Common myeloid progenitor, CD34-positive (primary cell): ENCODE measurements at regions not wholly inside any gene's neighbourhood (a gene's known extent, or its start where the extent isn't known, plus 50 kb on each side); places are given as distances from the start of the nearest gene placed in this dataset.
"Not testable (repeated sequence)": the region's sequence is repeated elsewhere in the genome, so short reads cannot be mapped to it uniquely, and the experiment has no call there.

Experiments
- CTCF ChIA-PET: fragments of 350-600 bp; sonication (Branson Sonifier 250); formaldehyde crosslinking; loops from one replicate; lab custom pipeline; 2021; ENCODE audit warnings: antibody characterized with exemption; lab: Charles Lee
- POLR2A ChIA-PET: fragments of 350-600 bp; sonication (Branson Sonifier 250); formaldehyde crosslinking; loops from one replicate; lab custom pipeline; 2021; ENCODE audit warnings: antibody characterized with exemption; lab: Charles Lee
- DNase-seq, 3 donors: peaks; one replicate each; pipeline versions ENCODE4 v3.0.0 to v3.0.0-alpha.2; 2013
- H3K27ac ChIP-seq, 2 experiments: 1 replicate in 1 of 2; 2 replicates in 1 of 2; pipeline ENCODE4 v1.7.0; 2013; ENCODE audit warnings: inconsistent platforms in 2 of 2, low read length in 2 of 2, mild to moderate bottlenecking in 2 of 2, low read depth in 1 of 2, moderate library complexity in 1 of 2; ENCODE audit not compliant: severe bottlenecking in 2 of 2, insufficient read depth in 1 of 2, poor library complexity in 1 of 2
- H3K27me3 ChIP-seq, 5 experiments: replicated peaks in 2 of 5; 1 replicate in 3 of 5; 2 replicates in 2 of 5; pipeline versions ENCODE4 v1.6.1 to v1.7.0; 2013; ENCODE audit warnings: low read length in 4 of 5, mild to moderate bottlenecking in 2 of 5, moderate library complexity in 2 of 5, inconsistent platforms in 1 of 5; ENCODE audit not compliant: insufficient read depth in 5 of 5, control insufficient read depth in 4 of 5
- H3K36me3 ChIP-seq, 4 experiments: 1 replicate in 2 of 4; 2 replicates in 2 of 4; pipeline versions ENCODE4 v1.6.1 to v1.7.0; 2013; ENCODE audit warnings: low read length in 3 of 4, control low read depth in 1 of 4, mild to moderate bottlenecking in 1 of 4; ENCODE audit not compliant: control insufficient read depth in 4 of 4, insufficient read depth in 4 of 4
- H3K4me1 ChIP-seq, 4 experiments: 1 replicate in 3 of 4; 2 replicates in 1 of 4; pipeline versions ENCODE4 v1.6.1 to v1.7.1; 2013; ENCODE audit warnings: low read length in 3 of 4, mild to moderate bottlenecking in 3 of 4, control low read depth in 1 of 4, inconsistent platforms in 1 of 4, moderate library complexity in 1 of 4; ENCODE audit not compliant: control insufficient read depth in 4 of 4, insufficient read depth in 4 of 4; ENCODE audit errors: control extremely low read depth in 1 of 4
- H3K4me3 ChIP-seq, 7 experiments: 1 replicate in 4 of 7; 2 replicates in 3 of 7; pipeline versions ENCODE4 v1.5.1 to v1.7.0; 2013; ENCODE audit warnings: mild to moderate bottlenecking in 7 of 7, low read length in 6 of 7, moderate library complexity in 6 of 7, inconsistent platforms in 2 of 7, low read depth in 2 of 7, control low read depth in 1 of 7; ENCODE audit not compliant: insufficient read depth in 4 of 7, control insufficient read depth in 1 of 7; ENCODE audit errors: extremely low read depth in 1 of 7
- H3K9me3 ChIP-seq, 5 experiments: 1 replicate in 4 of 5; 2 replicates in 1 of 5; pipeline versions ENCODE4 v1.6.1 to v1.7.1; 2013; ENCODE audit warnings: low read length in 4 of 5, mild to moderate bottlenecking in 2 of 5, inconsistent platforms in 1 of 5, low read depth in 1 of 5, moderate library complexity in 1 of 5; ENCODE audit not compliant: control insufficient read depth in 4 of 5, insufficient read depth in 2 of 5; ENCODE audit errors: control extremely low read depth in 1 of 5
- WGBS: methylation state at CpG from one replicate; pipeline ENCODE4 v1.1.5; 2013; ENCODE audit not compliant: insufficient coverage; 5-methylcytosine and 5-hydroxymethylcytosine counted together

DNA sequence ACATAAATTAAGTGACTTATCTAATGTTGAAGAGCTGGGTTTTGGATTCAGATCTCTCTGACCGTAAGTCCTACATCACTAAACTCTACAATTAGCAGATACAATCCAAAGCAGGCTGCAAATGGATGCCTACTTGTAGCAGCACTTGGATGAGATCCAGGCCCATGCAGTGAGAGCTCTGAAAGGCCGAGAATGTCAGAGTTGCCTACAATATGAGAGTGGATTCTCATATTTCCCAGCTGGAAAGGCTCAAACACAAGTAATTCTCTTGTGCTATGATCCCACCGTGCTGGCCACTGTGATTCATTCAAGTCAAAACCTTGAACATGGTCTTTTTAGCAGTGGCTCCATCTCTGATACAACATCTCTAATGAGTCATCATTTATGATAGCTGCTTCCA lies 125.4 kb upstream of the CHRDL1 start:
- ChIA-PET CTCF (no interaction called here), POLR2A (no interaction called here)
- Histone ChIP-seq H3K36me3 (no peaks in the 10 kb centered on the region), H3K4me1 (no peaks in the 10 kb centered on the region), H3K27ac (no peak overlapping the region), H3K27me3 (no peaks in the 10 kb centered on the region), H3K4me3 (no peak overlapping the region), H3K9me3 (no peaks in the 10 kb centered on the region)
- DNase-seq: no peak
- WGBS: 76% methylated on average over 3 of the region's 3 CpGs

DNA sequence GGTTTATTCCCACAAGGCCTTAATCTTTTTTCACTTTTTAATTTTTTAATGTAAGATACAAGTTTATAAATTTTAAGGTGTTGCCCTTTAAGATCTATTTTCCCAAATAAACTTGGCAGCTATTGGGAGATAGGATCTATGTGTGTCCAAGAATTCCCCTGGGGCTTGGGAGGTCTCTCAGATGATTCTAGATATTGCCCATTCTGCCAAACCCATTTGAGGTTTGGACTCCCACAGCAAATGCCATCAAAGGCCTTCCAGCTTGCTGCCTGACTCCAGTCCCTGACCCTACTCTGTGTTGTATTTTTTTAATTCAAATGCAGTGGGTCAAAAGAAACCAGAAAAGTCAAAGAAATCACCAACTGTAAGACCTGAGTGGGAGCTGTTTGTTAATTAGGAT lies 120.0 kb upstream of the CHRDL1 start:
- H3K9me3 ChIP-seq: no peaks in the 10 kb centered on the region
- H3K27ac ChIP-seq: no peak overlapping the region
- H3K4me1 ChIP-seq: no peaks in the 10 kb centered on the region
- H3K27me3 ChIP-seq: peaks cover 0 to 2% (median 0%) of the 10 kb centered on the region in 5 experiments
- no peak overlapping the region for H3K4me3 ChIP-seq
- ChIA-PET CTCF (interaction anchor here (1.7 kb wide), 1 partner anchor 8 kb away, joined by 3 read pairs; no protein-coding TSS in a partner anchor), POLR2A (no interaction called here)
- no peaks in the 10 kb centered on the region for H3K36me3 ChIP-seq
- DNase-seq: no peak

DNA sequence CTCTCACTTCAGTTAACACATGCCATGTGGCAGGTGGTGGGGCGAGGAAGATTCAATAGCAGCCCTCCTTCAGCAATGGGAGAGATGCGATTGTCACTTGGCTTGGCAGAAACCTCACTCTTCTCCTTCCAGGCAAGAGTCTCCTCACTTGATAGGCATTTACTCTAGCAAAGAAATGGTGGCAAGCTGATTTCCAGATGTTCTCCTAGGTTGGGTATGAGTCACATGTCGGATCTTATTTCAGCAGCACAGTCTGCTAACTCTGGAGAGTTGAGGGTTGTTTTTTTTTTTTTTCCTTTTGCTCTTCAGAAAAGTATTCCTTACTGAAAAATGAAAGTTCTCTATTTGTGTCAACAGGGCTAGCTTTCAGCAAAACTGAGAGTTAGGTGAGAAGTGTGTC lies 119.5 kb upstream of the CHRDL1 start:
- H3K4me1 ChIP-seq: no peaks in the 10 kb centered on the region
- CTCF ChIA-PET: interaction anchor here (1.7 kb wide), 1 partner anchor 8 kb away, joined by 3 read pairs; no protein-coding TSS in a partner anchor
- no peak overlapping the region for H3K4me3 ChIP-seq
- WGBS: no CpG with 5 or more reads among the region's 3 CpGs
- no peaks in the 10 kb centered on the region for H3K36me3 ChIP-seq
- H3K27me3 ChIP-seq: peaks cover 0 to 2% (median 0%) of the 10 kb centered on the region in 5 experiments
- no peaks in the 10 kb centered on the region for H3K9me3 ChIP-seq
- POLR2A ChIA-PET: no interaction called here
- DNase-seq: no peak
- no peak overlapping the region for H3K27ac ChIP-seq

DNA sequence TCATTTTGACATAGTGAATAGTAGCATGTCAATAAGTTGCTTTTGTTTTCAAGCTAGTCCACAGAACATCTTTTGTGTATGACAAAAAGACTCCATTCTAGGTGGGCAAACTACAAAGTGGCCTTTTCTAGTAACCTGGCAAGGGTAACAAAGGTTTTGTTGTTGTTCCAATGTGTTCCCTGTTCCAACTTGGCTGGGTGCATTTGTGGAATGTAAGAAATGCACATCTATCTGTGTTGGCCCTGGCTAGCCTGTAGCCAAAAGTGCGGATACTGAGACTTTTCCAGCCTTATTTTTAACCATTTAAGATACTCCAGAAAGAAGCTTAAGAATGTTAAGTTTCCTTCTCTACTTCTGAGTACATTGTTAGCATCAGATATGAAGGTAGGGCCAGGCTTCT lies 118.7 kb upstream of the CHRDL1 start:
- DNase-seq: no peak
- no peaks in the 10 kb centered on the region for H3K36me3 ChIP-seq
- H3K27me3 ChIP-seq: peaks cover 0 to 2% (median 0%) of the 10 kb centered on the region in 5 experiments
- ChIA-PET CTCF (interaction anchor here (1.7 kb wide), 1 partner anchor 9 kb away, joined by 3 read pairs; no protein-coding TSS in a partner anchor), POLR2A (no interaction called here)
- no peak overlapping the region for H3K27ac ChIP-seq
- no peaks in the 10 kb centered on the region for H3K9me3 ChIP-seq
- H3K4me3 ChIP-seq: no peak overlapping the region
- no CpG with 5 or more reads among the region's 1 CpG for WGBS
- H3K4me1 ChIP-seq: no peaks in the 10 kb centered on the region

DNA sequence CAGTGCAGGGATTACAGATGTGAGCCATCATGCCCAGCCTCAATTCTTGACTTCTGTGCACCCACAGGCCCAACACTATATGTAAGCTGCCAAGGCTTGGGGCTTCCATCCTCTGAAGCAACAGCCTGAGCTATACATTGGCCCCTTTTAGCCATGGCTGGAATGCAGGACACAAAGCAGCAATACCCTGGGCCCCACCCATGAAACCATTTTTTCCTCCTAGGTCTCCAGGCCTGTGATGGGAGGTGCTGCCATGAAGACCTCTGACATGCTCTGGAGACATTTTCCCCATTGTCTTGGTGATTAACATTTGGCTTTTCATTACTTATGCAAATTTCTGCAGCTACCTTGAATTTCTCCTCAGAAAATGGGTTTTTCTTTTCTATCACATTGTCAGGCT lies 109.1 kb upstream of the CHRDL1 start:
- H3K36me3 ChIP-seq, POLR2A ChIA-PET, H3K27ac ChIP-seq, H3K9me3 ChIP-seq, H3K4me1 ChIP-seq, CTCF ChIA-PET, DNase-seq, H3K4me3 ChIP-seq, H3K27me3 ChIP-seq: not testable (repeated sequence)

GRCh38 chrX:110881971-110882370 lies 86.4 kb upstream of the CHRDL1 start:
- Histone ChIP-seq H3K36me3 (no peaks in the 10 kb centered on the region), H3K27me3 (peaks cover 0 to 7% (median 0%) of the 10 kb centered on the region in 5 experiments), H3K27ac (no peak overlapping the region), H3K9me3 (peaks cover 0 to 11% (median 6%) of the 10 kb centered on the region in 5 experiments), H3K4me3 (no peak overlapping the region), H3K4me1 (no peaks in the 10 kb centered on the region)
- no peak for DNase-seq
- no CpG with 5 or more reads among the region's 1 CpG for WGBS
- ChIA-PET POLR2A (no interaction called here), CTCF (no interaction called here)

DNA sequence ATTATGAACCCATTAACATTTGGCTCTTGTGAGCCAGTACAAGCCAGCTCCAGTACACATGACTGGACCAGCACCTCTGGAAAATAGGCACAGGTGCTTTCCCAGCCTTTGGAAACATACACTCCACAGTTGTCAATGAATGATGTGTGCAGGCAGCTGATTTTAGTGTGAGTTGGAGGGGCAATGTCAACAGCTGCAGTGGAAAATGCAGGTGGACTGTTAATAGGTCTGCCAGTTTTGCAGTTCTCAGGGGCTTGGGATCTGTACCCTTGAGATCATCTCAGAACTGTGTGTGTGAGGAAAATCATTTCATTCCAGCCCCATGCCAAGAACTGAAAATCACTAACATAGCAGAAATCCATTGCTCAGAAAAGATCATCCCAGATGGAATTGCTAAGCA lies 81.7 kb upstream of the CHRDL1 start:
- H3K36me3 ChIP-seq: no peaks in the 10 kb centered on the region
- H3K4me3 ChIP-seq: no peak overlapping the region
- H3K27me3 ChIP-seq: peaks cover 0 to 7% (median 0%) of the 10 kb centered on the region in 5 experiments
- CTCF ChIA-PET: no interaction called here
- no peak overlapping the region for H3K27ac ChIP-seq
- H3K4me1 ChIP-seq: no peaks in the 10 kb centered on the region
- POLR2A ChIA-PET: no interaction called here
- DNase-seq: no peak
- peaks cover 0 to 11% (median 6%) of the 10 kb centered on the region in 5 experiments for H3K9me3 ChIP-seq
